ENCODE measurements at regions not wholly inside any gene's neighbourhood (a gene's known extent, or its start where the extent isn't known, plus 50 kb on each side); places are given as distances from the start of the nearest gene placed in this dataset.

DNA sequence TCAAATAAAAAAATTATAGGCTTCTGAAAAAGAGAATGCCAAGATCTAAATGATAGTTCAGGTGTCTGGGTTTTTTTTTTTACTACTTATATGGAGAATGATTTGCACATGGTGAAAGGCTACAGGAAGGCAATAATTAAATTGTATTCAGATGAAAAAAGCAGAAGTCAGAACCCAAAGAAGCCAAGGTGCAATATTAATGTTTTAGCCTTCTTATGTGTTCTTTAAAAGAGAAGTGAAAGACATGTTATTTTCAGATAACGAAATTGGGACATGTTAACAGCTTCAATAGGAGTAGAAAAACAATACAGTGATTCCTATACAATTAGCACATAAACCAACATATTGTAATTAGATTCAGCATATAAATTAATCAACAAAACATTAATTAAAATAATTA lies 452.9 kb upstream of the PRMT6 start:
- Histone ChIP-seq H3K27me3 (no peaks in the 10 kb centered on the region), H3K36me3 (no peaks in the 10 kb centered on the region), H3K4me3 (no peak overlapping the region), H3K9me3 (no peaks in the 10 kb centered on the region), H3K27ac (no peak overlapping the region), H3K4me1 (no peaks in the 10 kb centered on the region)
- DNase-seq (ENCODE audit: extremely low spot score in 2 of 2), result no peak
- intact Hi-C loops (cut with DNase I), result no loop called here
- TF ChIP-seq POLR2AphosphoS5 (IDR thresholded peaks at IDR 0.05; ENCODE audit: insufficient read depth in 1 of 2, low read depth in 1 of 2) (no peak), CTCF (IDR thresholded peaks at IDR 0.05) (no peak), POLR2A (IDR thresholded peaks at IDR 0.05) (no peak)

GRCh38 chr1:106608841-106609240 lies 447.6 kb upstream of the PRMT6 start:
- Histone ChIP-seq H3K27ac (no peak overlapping the region), H3K36me3 (no peaks in the 10 kb centered on the region), H3K4me1 (no peaks in the 10 kb centered on the region), H3K9me3 (no peaks in the 10 kb centered on the region), H3K4me3 (no peak overlapping the region), H3K27me3 (no peaks in the 10 kb centered on the region)
- no peak for DNase-seq (ENCODE audit: extremely low spot score in 2 of 2)
- TF ChIP-seq CTCF (IDR thresholded peaks at IDR 0.05) (no peak), POLR2A (IDR thresholded peaks at IDR 0.05) (no peak), POLR2AphosphoS5 (IDR thresholded peaks at IDR 0.05; ENCODE audit: insufficient read depth in 1 of 2, low read depth in 1 of 2) (no peak)
- intact Hi-C loops (cut with DNase I), result no loop called here

- intact Hi-C loops (cut with DNase I), result no loop called here
- Histone ChIP-seq H3K4me1 (no peaks in the 10 kb centered on the region), H3K4me3 (no peak overlapping the region), H3K27ac (no peak overlapping the region), H3K9me3 (no peaks in the 10 kb centered on the region), H3K36me3 (no peaks in the 10 kb centered on the region), H3K27me3 (no peaks in the 10 kb centered on the region)
- TF ChIP-seq POLR2A (IDR thresholded peaks at IDR 0.05), result no peak
- no peak for TF ChIP-seq CTCF (IDR thresholded peaks at IDR 0.05)
- TF ChIP-seq POLR2AphosphoS5 (IDR thresholded peaks at IDR 0.05; ENCODE audit: insufficient read depth in 1 of 2, low read depth in 1 of 2), result no peak
- DNase-seq (ENCODE audit: extremely low spot score in 2 of 2), result no peak
These were observed 443.4 kb upstream of the PRMT6 start for GRCh38 chr1:106613068-106613467.

- no peaks in the 10 kb centered on the region for H3K36me3 ChIP-seq
- H3K9me3 ChIP-seq, result no peaks in the 10 kb centered on the region
- no peaks in the 10 kb centered on the region for H3K27me3 ChIP-seq
- no peak for DNase-seq (ENCODE audit: extremely low spot score in 2 of 2)
- no peaks in the 10 kb centered on the region for H3K4me1 ChIP-seq
- TF ChIP-seq POLR2AphosphoS5 (IDR thresholded peaks at IDR 0.05; ENCODE audit: insufficient read depth in 1 of 2, low read depth in 1 of 2) (no peak), CTCF (IDR thresholded peaks at IDR 0.05) (no peak), POLR2A (IDR thresholded peaks at IDR 0.05) (no peak)
- H3K27ac ChIP-seq, result no peak overlapping the region
- intact Hi-C loops (cut with DNase I), result no loop called here
- H3K4me3 ChIP-seq, result no peak overlapping the region
These were observed 442.6 kb upstream of the PRMT6 start for GRCh38 chr1:106613861-106614260.

- H3K27ac ChIP-seq, result no peak overlapping the region
- H3K4me3 ChIP-seq, result no peak overlapping the region
- no peaks in the 10 kb centered on the region for H3K36me3 ChIP-seq
- H3K4me1 ChIP-seq, result no peaks in the 10 kb centered on the region
- intact Hi-C loops (cut with DNase I), result no loop called here
- no peak for TF ChIP-seq CTCF (IDR thresholded peaks at IDR 0.05)
- TF ChIP-seq POLR2AphosphoS5 (IDR thresholded peaks at IDR 0.05; ENCODE audit: insufficient read depth in 1 of 2, low read depth in 1 of 2), result no peak
- TF ChIP-seq POLR2A (IDR thresholded peaks at IDR 0.05), result no peak
- no peak for DNase-seq (ENCODE audit: extremely low spot score in 2 of 2)
- no peaks in the 10 kb centered on the region for H3K9me3 ChIP-seq
- no peaks in the 10 kb centered on the region for H3K27me3 ChIP-seq
These were observed 441.0 kb upstream of the PRMT6 start for GRCh38 chr1:106615473-106615872.
